Uterus (tissue), 2 donors: ENCODE measurements at regions not wholly inside any gene's neighbourhood (a gene's known extent, or its start where the extent isn't known, plus 50 kb on each side); places are given as distances from the start of the nearest gene placed in this dataset.

Source experiments
- CTCF ChIP-seq, 4 experiments: fragments of 200-600 bp in 2 of 4; fragments of 450-650 bp in 2 of 4; sonication (generic) in 2 of 4; IDR thresholded peaks; one replicate each; pipeline ENCODE4 v1.5.1; 2016 to 2019; ENCODE audit warnings: antibody characterized with exemption in 4 of 4, mild to moderate bottlenecking in 2 of 4, moderate library complexity in 1 of 4
- POLR2A ChIP-seq, 2 donors: fragments of 450-650 bp; IDR thresholded peaks; one replicate each; pipeline ENCODE4 v1.6.1; 2016; ENCODE audit warnings: antibody characterized with exemption in 2 of 2, mild to moderate bottlenecking in 1 of 2, moderate library complexity in 1 of 2

GRCh38 chr6:49030251-49031020 lies 432.6 kb downstream of the MMUT start:
- TF ChIP-seq CTCF (IDR thresholded peaks at IDR 0.05) (no peak), POLR2A (IDR thresholded peaks at IDR 0.05) (no peak)
